ENCODE measurements at regions not wholly inside any gene's neighbourhood (a gene's known extent, or its start where the extent isn't known, plus 50 kb on each side); places are given as distances from the start of the nearest gene placed in this dataset.
"Not testable (repeated sequence)": the region's sequence is repeated elsewhere in the genome, so short reads cannot be mapped to it uniquely, and the experiment has no call there.

DNA sequence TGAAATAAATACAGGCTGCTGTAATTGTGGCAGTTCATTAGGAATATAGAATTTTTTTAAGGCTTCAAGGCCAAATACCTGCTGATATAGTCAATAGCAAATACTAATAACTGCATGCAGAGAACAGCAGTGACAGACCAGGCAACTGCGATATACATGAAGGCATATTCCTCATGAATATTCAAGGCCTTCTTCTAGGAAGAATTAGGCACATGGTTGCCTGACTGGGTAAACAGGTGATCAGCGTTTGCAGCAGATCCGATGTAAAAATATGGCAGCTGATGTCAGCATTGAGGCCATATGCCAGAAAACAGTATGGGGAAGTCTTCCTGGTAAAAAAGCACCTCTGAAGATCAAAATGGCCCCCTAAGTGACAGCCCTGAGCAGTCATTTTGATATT is 629.7 kb downstream of the UQCRFS1 start:
- no peak for DNase-seq

DNA sequence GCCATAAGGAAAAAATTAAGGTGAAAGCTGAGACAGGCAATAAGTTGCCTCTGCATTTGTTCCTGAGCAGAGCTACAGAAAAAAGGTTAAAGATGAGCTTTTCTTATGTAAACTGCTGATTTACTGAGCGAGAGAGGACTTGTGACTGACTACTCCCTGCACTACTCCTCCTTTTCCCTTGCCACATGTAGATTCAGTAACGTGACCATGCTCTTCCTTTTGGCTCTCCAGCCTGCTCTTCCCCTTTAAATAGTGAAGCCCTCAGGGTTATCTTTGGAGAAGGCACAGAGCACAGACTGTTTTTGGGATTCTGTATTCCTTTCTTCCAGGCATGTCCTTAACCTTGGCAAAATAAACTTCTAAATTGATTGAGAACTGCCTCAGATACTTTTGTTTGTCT is 630.2 kb downstream of the UQCRFS1 start:
- DNase-seq = no peak

DNA sequence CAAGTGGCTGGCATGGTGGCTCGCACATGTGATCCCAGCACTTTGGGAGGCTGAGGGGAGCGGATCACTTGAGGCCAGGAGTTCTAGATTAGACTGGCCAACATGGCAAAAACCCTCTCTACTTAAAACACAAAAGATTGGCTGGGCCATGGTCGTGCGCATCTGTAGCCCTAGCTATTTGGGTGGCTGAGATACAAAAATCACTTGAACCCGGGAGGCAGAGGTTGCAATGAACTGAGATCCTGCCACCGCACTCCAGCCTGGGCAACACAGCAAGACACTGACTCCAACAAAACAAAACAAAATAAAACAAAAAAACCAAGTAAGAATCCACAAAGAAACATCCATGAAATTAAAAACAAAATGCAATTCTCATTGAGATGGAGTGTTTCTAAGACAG is 630.6 kb downstream of the UQCRFS1 start:
- no peak for DNase-seq

DNA sequence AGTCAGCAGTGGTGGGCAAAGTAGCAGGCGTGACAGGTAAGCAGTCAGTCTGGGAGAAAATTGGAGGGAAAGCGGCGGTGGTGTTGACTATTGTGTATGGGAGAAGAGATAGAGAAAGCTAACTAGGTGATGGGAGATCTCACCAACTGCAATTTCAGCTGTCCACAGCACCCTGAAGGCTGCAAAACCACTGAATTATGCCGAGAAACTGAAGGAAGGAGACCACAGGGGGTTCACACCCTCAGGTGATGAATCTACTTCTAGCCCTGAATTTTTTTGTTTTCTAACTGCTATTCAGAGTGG is 631.5 kb downstream of the UQCRFS1 start:
- DNase-seq = no peak

DNA sequence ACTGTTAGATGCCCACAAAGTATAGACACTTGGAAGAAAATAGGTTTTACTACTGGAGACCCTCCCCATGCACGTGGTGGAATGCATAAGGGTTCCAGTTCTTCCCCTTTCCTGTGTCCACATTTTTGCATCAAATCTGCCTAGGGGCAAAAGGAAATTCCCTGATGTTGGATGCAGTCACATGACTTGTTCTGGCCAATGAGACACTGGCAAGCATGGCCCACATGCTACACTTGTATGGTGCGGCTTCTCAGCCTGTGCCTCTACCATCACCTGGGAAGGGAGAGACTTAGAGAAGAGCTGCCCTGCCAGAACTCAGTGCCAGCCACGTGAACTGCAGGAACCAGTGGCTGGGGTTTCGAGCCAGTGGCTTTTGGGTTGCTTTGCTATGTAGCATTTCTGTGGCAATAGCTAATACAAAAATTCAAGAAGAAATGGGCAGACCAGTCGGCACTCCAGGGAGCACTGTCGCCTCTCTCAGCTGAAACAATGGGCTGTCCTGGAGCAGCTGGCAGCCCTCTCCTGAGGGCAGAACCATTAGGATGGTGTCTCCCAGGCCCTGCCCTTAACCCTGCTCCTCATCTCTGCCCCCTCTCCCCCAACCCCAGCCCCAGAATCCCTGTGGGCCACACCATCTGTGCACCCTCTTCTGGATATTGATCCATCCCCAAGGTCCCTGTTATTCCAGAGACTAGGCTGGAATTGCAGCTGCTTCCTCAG is 634.0 kb downstream of the UQCRFS1 start:
- no peak for DNase-seq

DNA sequence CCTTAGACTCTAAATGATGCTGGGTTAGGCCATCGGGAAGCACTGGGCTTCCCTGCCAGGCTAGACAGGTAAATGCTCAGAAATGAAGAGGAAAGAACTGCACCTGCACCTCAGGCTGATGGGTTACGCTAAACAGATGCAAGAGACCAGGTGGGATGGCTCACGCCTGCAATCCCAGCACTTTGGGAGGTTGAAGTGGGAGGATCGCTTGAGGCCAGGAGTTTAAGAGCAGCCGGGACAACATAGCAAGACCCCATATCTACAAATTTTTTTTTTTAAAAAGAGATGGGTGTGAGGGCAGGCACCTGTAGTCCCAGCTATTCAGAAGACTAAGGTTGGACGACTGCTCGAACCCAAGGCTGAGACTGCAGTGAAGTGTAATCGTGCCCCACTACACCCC is 634.7 kb downstream of the UQCRFS1 start:
- no peak for DNase-seq

DNA sequence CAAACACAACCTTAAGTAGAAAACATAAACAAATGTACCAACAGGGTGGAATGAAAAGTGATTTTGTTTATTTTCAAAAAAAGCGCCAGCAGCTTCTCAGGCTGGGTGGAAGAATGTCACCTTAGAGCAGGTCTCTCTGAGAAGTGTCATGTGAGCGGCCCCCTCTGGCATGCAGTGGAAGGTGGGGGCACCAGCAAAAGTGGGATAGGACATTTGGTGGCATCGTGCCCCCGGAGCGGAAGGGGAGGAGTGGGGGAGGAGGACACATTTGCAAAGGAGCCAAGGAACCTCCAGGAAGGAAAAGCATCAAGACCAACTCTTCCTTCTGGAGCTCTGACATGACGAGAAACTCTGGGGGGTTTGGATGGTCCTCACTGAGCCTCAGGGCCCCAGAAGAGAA is 635.3 kb downstream of the UQCRFS1 start:
- no peak for DNase-seq

DNA sequence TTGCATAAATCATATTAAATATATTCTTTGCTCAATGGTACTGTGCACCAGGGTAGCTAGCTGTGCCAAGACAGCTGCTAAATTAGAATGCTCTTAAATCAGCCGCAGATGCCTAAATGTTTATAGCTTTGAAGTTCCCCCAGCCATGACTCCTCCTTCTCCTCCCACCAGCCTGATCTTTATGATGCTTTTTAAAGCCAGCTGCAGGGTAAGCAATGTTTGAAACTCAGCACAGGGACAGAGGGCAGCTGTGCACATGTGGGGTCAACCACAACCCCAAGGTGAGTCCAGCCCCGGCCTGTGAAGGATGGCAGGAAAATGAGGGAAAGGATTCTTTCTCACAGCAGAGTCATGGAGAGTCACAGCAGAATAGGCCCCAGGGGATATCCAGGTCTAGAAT is 635.7 kb downstream of the UQCRFS1 start:
- no peak for DNase-seq

DNA sequence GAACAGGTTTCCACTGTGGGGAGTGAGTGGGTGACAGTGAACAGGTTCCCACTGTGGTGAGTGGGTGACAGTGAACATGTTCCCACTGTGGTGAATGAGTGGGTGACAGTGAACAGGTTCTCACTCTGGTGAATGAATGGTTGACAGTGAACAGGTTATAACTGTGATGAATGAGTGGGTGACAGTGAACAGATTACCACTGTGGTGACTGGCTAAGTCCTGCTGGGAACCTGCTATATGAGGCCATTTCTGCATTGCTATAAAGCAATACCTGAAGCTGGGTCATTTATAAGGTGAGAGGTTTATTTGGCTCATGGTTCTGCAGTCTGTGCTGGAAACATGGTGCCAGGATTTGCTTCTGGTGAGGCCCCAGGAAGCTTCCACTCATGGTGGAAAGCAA is 637.1 kb downstream of the UQCRFS1 start:
- DNase-seq = no peak

DNA sequence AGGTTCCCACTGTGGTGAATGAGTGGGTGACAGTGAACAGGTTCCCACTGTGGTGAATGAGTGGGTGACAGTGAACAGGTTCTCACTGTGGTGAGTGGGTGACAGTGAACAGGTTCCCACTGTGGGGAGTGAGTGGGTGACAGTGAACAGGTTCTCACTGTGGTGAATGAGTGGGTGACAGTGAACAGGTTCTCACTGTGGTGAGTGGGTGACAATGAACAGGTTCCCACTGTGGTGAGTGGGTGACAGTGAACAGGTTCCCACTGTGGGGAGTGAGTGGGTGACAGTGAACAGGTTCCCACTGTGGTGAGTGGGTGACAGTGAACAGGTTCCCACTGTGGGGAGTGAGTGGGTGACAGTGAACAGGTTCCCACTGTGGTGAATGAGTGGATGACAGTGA is 637.6 kb downstream of the UQCRFS1 start:
- not testable (repeated sequence) for DNase-seq

DNA sequence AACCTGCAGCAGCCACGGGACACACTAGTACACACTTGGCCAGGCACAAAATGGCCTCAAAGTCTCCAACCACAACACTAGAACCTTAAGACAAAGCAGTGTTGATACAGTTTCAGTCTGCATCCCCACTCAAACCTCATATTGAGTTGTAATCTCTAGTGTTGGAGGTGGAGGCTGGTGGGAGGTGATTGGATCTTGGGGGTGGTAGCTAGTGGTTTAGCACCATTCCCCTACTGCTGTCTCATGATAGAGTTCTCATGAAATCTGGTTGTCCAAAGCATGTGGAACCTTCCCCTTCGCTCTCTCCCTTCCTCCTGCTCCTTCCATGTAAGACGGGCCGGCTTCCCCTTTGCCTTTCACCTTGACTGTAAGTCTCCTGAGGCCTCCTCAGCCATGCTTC is 638.7 kb downstream of the UQCRFS1 start:
- no peak for DNase-seq

DNA sequence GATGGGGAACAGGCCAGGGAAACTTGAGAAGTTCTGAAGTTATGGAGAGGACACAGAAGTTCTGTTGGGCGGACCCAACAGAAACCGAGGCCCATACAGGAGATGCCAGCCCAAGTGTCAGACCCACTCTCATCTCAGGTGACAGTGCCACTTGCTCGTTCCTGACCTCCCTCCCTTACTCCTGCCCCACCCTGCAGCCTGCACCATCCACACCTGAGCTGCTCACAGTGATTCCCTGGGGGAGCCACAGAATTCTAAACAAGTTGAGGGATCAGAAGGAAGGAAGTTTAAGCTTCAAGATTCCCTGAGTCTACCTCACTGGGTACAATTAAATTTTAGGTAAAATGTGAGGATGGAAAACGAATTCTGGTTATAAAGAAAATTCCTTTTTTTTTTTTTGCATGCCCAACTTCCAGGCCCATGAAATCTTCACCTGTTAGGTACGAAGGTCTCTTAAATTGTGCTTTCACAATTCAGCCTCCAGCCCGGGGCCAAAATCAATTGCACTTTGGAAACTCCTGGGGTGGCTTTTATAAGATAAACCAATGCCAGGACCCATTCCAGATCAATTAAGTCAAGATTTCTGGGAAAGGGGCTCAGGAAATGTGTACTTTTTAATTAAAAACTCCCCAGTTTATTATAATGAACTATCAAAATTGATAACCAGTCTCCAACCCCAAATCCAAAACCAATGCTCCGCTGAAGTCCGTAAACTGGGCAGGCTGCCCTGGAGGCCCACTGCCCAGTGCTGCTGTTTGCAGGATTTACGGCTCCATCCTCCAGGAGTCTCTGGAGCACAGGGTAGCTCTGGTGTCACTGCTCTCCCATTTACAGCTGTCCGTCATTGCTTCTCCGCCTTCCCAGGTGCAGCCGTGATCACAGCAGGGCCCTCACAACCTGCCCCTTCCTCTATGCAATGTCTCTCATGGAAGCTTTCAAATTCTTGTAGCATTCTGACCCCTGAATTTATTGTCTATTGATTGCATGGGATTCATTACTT is 643.5 kb downstream of the UQCRFS1 start:
- no peak for DNase-seq

DNA sequence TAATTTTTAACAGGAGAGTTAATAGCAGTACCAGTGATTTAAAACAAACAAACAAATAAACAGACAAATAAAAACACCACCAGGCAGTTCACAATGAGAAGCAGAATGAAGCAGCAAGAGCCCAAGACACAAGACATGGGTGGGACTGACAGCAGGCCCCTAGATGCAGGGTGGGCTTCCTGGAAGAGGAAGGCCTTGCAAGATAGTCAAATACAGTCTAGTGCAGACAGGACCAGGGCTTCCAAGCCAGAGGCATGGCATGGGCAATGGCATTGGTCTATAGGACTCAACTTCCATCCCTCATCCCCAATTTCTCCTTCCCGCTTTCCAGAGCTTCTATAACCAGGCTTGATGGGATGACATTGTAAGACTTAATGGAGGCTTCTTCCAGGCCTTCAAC is 645.1 kb downstream of the UQCRFS1 start:
- no peak for DNase-seq

DNA sequence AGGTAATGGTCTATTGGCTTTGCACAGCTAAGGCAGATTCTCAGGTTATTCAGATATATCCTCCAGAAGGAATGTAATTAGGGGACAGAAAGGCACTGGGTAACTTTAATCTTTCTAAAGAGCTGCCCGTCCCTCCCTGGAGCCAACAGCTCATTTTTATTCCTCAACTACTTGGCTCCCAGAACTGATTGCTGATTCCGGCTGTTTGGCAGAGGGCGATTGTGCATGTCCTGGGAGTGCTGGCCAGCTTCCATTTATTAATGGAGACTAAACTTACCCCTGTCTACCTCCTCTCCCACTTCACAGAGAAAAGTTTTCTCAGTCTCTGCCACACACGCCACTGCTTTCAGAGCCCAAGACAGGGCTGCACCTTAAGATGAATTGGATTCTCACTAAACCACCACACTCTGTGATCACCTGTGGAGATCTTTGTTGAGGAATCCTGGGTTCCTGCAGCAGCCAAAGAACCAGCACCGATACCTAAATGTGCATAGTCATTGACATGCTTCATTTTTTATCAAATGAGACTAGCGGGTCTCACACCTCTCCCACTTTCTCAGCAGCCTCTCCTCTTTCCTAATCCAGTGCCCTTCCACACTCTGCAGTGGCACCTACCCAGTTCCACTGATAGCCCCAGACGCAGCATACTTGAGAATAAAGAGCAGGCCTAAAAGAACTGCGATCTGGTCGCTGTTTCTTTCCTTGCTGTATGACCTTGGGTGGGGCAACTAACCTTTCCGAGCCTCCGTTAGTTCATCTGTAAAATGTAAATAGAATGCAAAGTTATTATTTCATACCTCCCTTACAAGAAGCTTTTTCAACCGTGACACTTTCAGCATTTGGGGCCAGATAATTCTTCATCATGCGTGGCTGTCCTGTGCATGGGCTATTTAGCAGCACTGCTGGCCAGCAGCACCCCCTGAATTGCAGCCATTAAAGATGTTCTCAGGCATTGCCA is 648.7 kb downstream of the UQCRFS1 start:
- no peak for DNase-seq

DNA sequence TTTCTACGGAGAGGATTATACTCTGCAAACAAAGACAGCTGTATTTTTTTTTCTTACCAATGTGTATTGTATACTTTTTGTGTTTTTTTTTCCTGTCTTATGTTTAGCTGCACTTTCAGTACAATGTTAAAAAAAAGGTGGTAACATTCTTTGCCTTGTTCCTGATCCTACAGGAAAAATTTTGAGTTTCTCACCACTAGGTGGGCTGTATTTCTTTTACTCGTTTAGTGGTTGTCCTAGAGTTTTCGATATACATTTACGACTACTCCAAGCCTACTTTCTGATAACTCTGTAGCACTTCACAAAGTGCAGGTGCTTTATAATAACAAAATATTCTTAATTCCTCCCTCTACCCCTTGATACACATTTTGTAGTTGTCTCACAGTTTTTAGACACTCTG is 652.2 kb downstream of the UQCRFS1 start:
- DNase-seq = no peak

DNA sequence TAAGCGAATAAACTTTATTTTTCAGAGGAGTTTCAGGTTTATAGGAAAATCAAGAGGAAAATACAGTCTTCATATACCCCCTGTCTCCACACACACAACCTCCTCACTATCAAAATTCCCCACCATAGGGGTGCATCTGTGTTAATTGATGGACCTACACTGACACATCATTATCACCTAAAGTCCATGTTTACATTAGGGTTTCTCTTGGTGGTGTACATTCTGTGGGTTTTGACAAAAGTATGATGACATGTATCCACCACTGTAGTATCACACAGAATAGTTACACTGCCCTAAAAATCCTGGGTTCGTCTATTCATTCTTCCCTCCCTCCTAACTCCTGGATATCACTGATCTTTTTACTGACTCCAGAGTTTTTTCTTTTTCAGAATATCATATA is 654.2 kb downstream of the UQCRFS1 start:
- DNase-seq = no peak

DNA sequence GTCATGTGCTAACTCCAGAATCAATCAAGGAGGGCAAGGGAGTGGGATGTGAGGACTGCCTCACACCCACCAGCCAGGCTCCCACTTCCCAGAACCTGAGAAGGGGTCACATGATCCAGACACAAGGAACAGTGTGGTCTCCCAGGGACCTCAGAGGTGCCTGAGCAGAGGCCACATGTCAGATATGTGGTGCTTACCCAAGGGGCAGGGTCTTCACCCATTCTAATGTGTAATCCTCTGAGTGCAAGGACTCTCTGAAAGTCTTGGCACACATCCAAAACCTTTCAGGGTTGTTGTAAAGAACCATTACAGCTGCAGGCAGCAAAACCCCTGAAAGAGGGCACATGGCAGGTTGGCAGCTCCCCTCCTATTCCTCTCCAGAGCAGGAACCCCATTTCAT is 656.6 kb downstream of the UQCRFS1 start:
- DNase-seq = no peak

DNA sequence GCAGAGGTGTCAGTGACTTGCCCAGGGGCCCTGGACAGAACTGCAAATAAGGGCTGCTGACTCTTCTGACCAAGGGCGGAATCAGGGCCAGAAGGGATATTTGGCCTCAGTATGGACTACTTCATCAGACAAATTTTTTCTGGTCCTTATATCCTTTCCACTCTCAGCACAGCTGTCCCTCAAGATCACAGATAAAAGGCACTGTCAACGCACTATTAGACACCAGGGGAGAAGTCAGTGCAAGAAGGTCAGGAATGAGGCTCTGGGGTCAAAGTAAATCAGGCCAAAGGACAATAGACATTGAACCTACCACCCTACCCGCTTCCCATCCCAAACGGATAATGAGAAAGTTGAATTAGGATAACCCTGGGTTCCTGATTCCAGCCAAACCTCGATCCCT is 657.6 kb downstream of the UQCRFS1 start:
- no peak for DNase-seq

DNA sequence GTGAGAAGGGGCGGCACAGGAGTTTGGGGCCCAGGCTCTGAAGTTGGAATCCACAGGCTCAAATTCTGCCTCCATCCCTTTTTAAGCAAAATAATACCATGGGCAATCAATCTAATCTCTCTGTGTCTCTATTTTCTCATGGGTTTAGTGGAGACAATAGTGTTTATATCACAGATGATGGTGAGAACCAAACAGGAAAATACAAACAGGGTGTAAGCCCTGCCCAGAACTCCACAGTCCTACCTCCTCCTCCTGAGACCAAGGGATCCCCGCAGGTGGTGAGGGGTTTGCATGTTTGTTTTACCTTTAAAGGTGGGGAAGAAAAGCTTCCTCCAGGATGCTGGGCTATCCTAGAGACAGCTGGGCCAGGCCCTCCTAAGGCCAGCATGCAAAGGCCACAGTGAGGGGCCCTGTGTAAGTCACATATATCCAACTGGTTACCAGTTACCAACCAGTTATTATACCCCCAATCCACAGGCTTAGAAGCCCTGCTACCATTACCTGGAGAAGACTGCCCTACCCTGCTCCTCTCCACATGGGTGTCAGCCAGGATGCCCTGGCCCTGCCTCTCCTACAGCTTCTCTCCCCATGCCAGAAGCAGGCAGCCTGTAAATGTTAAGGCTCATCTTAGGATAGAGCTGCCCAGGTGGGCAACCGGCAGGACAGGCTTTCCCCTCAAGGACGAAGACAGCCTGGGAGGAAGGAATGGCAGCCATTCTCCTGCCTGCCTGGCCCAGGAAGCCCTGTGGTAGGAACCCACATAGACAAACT is 658.4 kb downstream of the UQCRFS1 start:
- no peak for DNase-seq

DNA sequence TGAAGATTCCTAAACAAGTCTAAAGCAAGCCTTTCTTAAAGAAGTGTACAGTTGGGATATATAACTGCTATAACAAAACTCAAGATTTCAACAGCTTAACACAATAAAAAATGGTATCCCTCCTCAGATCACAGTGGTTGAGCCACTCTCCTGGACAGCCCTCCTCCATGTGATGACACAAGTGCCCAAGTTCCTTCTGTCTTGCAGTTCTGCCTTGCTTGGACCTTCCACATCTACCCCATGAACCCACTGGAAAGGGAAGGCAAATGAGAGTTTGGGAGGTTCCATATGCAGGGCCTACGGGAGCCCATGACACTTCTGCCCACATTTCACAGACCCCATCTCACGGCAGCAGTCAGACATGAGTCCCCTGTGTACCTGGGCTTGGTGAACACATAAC is 659.2 kb downstream of the UQCRFS1 start:
- DNase-seq = no peak

DNA sequence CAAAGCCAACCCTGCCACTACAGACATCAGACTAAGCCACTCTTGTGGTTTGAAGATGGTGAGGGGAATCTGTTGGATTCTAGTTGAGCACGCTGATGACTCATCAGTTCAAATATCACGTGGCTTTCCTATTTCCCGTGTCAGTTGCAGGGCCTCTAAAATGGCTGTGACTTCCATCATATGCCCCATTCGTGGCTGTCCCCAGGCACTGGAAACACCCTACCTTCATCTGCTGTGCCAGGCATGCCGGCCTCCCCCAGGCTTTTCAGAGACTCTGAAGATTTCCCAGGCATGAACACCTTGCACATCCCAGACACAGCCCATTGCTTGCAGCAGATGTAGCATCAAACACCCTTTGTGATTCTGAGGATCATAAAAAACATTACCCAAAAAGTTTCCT is 659.9 kb downstream of the UQCRFS1 start:
- no peak for DNase-seq

DNA sequence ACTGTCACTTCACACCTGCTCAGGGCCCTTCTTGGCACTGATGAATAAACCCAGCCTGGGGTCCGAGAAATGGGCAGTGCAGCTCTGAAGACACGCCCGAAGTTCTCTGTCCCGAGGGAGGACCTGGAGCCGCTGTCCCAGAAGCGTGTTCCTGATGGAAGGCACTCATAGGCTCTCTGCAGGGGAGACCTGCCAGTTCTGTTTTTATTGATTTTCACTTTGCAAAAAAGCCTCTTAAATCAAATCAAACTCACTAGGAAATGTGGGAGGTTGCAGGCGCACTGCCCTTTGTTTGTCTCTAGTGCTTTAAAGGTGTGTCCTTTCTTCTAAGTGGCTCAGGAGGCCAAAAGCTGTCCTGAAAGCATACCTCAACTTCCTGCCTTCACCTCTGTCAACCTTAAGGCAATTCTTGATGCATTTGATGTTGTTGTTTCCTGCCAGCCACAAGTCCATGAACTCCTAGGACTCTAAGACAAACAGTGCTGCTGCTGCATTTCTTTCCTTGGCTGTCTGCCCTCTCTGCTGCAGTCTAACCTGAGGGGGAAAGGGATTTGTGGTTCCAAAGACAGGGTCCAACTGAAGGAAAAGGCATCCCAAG is 663.2 kb downstream of the UQCRFS1 start:
- DNase-seq = no peak
